ENCODE measurements at regions not wholly inside any gene's neighbourhood (a gene's known extent, or its start where the extent isn't known, plus 50 kb on each side); places are given as distances from the start of the nearest gene placed in this dataset.
"Not testable (repeated sequence)": the region's sequence is repeated elsewhere in the genome, so short reads cannot be mapped to it uniquely, and the experiment has no call there.

- DNase-seq (ENCODE audit: low spot score); intact Hi-C loops (cut with DNase I): not testable (repeated sequence)
Measured at GRCh38 chr2:187676050-187676449, 121.8 kb upstream of the TFPI start.

- intact Hi-C loops (cut with DNase I), result no loop called here
- DNase-seq (ENCODE audit: low spot score), result no peak
Measured at GRCh38 chr2:187679454-187679853, 125.2 kb upstream of the TFPI start.

GRCh38 chr2:187684174-187684573 is 129.9 kb upstream of the TFPI start:
- DNase-seq (ENCODE audit: low spot score), result no peak
- intact Hi-C loops (cut with DNase I), result no loop called here

GRCh38 chr2:187686416-187687024 is 132.3 kb upstream of the TFPI start:
- no peak for DNase-seq (ENCODE audit: low spot score)
- intact Hi-C loops (cut with DNase I), result no loop called here

GRCh38 chr2:187687585-187687984 is 133.3 kb upstream of the TFPI start:
- DNase-seq (ENCODE audit: low spot score), result no peak
- intact Hi-C loops (cut with DNase I), result no loop called here

GRCh38 chr2:187689372-187689771 is 135.1 kb upstream of the TFPI start:
- intact Hi-C loops (cut with DNase I), result no loop called here
- DNase-seq (ENCODE audit: low spot score), result no peak

GRCh38 chr2:187693923-187694322 is 139.7 kb upstream of the TFPI start:
- no peak for DNase-seq (ENCODE audit: low spot score)
- intact Hi-C loops (cut with DNase I), result no loop called here

- intact Hi-C loops (cut with DNase I); DNase-seq (ENCODE audit: low spot score): not testable (repeated sequence)
Measured at GRCh38 chr2:187696644-187697043, 142.4 kb upstream of the TFPI start.

GRCh38 chr2:187698374-187699110 is 144.3 kb upstream of the TFPI start:
- intact Hi-C loops (cut with DNase I), result no loop called here
- DNase-seq (ENCODE audit: low spot score), result no peak

- DNase-seq (ENCODE audit: low spot score), result no peak
- intact Hi-C loops (cut with DNase I), result no loop called here
Measured at GRCh38 chr2:187702157-187702556, 147.9 kb upstream of the TFPI start.

GRCh38 chr2:187708272-187708671 is 154.0 kb upstream of the TFPI start:
- intact Hi-C loops (cut with DNase I), result no loop called here
- DNase-seq (ENCODE audit: low spot score), result no peak

GRCh38 chr2:187709065-187709464 is 154.8 kb upstream of the TFPI start:
- no peak for DNase-seq (ENCODE audit: low spot score)
- intact Hi-C loops (cut with DNase I), result no loop called here

GRCh38 chr2:187710791-187711521 is 156.7 kb upstream of the TFPI start:
- intact Hi-C loops (cut with DNase I), result no loop called here

GRCh38 chr2:187715590-187715989 is 161.4 kb upstream of the TFPI start:
- intact Hi-C loops (cut with DNase I), result no loop called here
- DNase-seq (ENCODE audit: low spot score), result no peak

More at GRCh38 chr2:187710791-187711521, 156.7 kb upstream of the TFPI start:
- DNase-seq (ENCODE audit: low spot score), result no peak

GRCh38 chr2:187716301-187716700 is 162.1 kb upstream of the TFPI start:
- intact Hi-C loops (cut with DNase I), result no loop called here
- DNase-seq (ENCODE audit: low spot score), result no peak

GRCh38 chr2:187718092-187718491 is 163.9 kb upstream of the TFPI start:
- no peak for DNase-seq (ENCODE audit: low spot score)
- intact Hi-C loops (cut with DNase I), result no loop called here

- intact Hi-C loops (cut with DNase I), result no loop called here
- DNase-seq (ENCODE audit: low spot score), result no peak
Measured at GRCh38 chr2:187719510-187719909, 165.3 kb upstream of the TFPI start.

- intact Hi-C loops (cut with DNase I), result loop anchor here in 1 of 2 donors (2.0 to 10.0 kb wide), 2 partner anchors 16 to 1456 kb away; no protein-coding TSS in a partner anchor
- DNase-seq (ENCODE audit: low spot score), result no peak
Measured at GRCh38 chr2:187748958-187749357, 194.7 kb upstream of the TFPI start.

- DNase-seq (ENCODE audit: low spot score), result no peak
- intact Hi-C loops (cut with DNase I), result loop anchor here in 1 of 2 donors (2.0 to 10.0 kb wide), 2 partner anchors 17 to 1455 kb away; no protein-coding TSS in a partner anchor
Measured at GRCh38 chr2:187749804-187750431, 195.7 kb upstream of the TFPI start.

- intact Hi-C loops (cut with DNase I), result no loop called here
- DNase-seq (ENCODE audit: low spot score), result no peak
Measured at GRCh38 chr2:187768995-187769394, 214.8 kb upstream of the TFPI start.
